HG03342 (cell line): ENCODE measurements at regions not wholly inside any gene's neighbourhood (a gene's known extent, or its start where the extent isn't known, plus 50 kb on each side); places are given as distances from the start of the nearest gene placed in this dataset.
A peak's percentile ranks its signal among the peaks of the same experiment; 100 is the strongest.

Experiments used
- ATAC-seq: cut with Tn5 transposase; IDR thresholded peaks from one replicate; pipeline ENCODE4 v1.9.1; 2021; ENCODE audit warnings: mild to moderate bottlenecking, moderate library complexity; ENCODE audit not compliant: unreplicated experiment

- ATAC-seq: peak; percentile 1
Observed at GRCh38 chr10:110413049-110413783, 84.5 kb upstream of the DUSP5 start.

- peak; percentile 10 for ATAC-seq
Observed at GRCh38 chr10:110413903-110414547, 83.7 kb upstream of the DUSP5 start.

- ATAC-seq: peak; percentile 76
Observed at GRCh38 chr10:110414548-110415309, 83.0 kb upstream of the DUSP5 start.

GRCh38 chr10:110415809-110416208 is 81.9 kb upstream of the DUSP5 start:
- ATAC-seq: no peak

GRCh38 chr10:110416776-110417711 is 80.7 kb upstream of the DUSP5 start:
- no peak for ATAC-seq

- no peak for ATAC-seq
Observed at GRCh38 chr10:110418218-110418617, 79.5 kb upstream of the DUSP5 start.

- no peak for ATAC-seq
Observed at GRCh38 chr10:110419265-110419664, 78.4 kb upstream of the DUSP5 start.

GRCh38 chr10:110420401-110421193 is 77.1 kb upstream of the DUSP5 start:
- ATAC-seq: no peak

- ATAC-seq: no peak
Observed at GRCh38 chr10:110421512-110422138, 76.1 kb upstream of the DUSP5 start.

GRCh38 chr10:110422548-110422947 is 75.2 kb upstream of the DUSP5 start:
- ATAC-seq: no peak

- ATAC-seq: no peak
Observed at GRCh38 chr10:110423650-110424049, 74.1 kb upstream of the DUSP5 start.

GRCh38 chr10:110425684-110426293 is 71.9 kb upstream of the DUSP5 start:
- ATAC-seq: peak; percentile 73

- peak; percentile 28 for ATAC-seq
Observed at GRCh38 chr10:110426294-110427181, 71.2 kb upstream of the DUSP5 start.

- no peak for ATAC-seq
Observed at GRCh38 chr10:110429301-110429700, 68.4 kb upstream of the DUSP5 start.

GRCh38 chr10:110430340-110431273 is 67.1 kb upstream of the DUSP5 start:
- ATAC-seq: no peak

- ATAC-seq: no peak
Observed at GRCh38 chr10:110431659-110432058, 66.0 kb upstream of the DUSP5 start.

GRCh38 chr10:110432084-110432483 is 65.6 kb upstream of the DUSP5 start:
- ATAC-seq: no peak
